ENCODE measurements at regions not wholly inside any gene's neighbourhood (a gene's known extent, or its start where the extent isn't known, plus 50 kb on each side); places are given as distances from the start of the nearest gene placed in this dataset.

GRCh38 chr1:212218065-212218464 is 67.1 kb upstream of the PPP2R5A start:
- no peak for TF ChIP-seq CTCF (IDR thresholded peaks at IDR 0.05; ENCODE audit: extremely low read depth, insufficient read depth, missing control alignments)
- no peak for DNase-seq (ENCODE audit: low spot score)
- in situ Hi-C loops (cut with MboI; ENCODE audit: low pct_unique_long_range_greater_than_20kb, low sequenced_read_pairs, unreplicated experiment) = no loop called here

GRCh38 chr1:212218911-212219310 is 66.3 kb upstream of the PPP2R5A start:
- in situ Hi-C loops (cut with MboI; ENCODE audit: low pct_unique_long_range_greater_than_20kb, low sequenced_read_pairs, unreplicated experiment) = no loop called here
- TF ChIP-seq CTCF (IDR thresholded peaks at IDR 0.05; ENCODE audit: extremely low read depth, insufficient read depth, missing control alignments) = no peak
- peak; percentile 70 for DNase-seq (ENCODE audit: low spot score)

- in situ Hi-C loops (cut with MboI; ENCODE audit: low pct_unique_long_range_greater_than_20kb, low sequenced_read_pairs, unreplicated experiment) = no loop called here
- DNase-seq (ENCODE audit: low spot score) = no peak
- TF ChIP-seq CTCF (IDR thresholded peaks at IDR 0.05; ENCODE audit: extremely low read depth, insufficient read depth, missing control alignments) = no peak
Measured at GRCh38 chr1:212219679-212220463, 65.3 kb upstream of the PPP2R5A start.

GRCh38 chr1:212221801-212222200 is 63.4 kb upstream of the PPP2R5A start:
- no peak for DNase-seq (ENCODE audit: low spot score)
- in situ Hi-C loops (cut with MboI; ENCODE audit: low pct_unique_long_range_greater_than_20kb, low sequenced_read_pairs, unreplicated experiment) = no loop called here
- no peak for TF ChIP-seq CTCF (IDR thresholded peaks at IDR 0.05; ENCODE audit: extremely low read depth, insufficient read depth, missing control alignments)

- TF ChIP-seq CTCF (IDR thresholded peaks at IDR 0.05; ENCODE audit: extremely low read depth, insufficient read depth, missing control alignments) = no peak
- in situ Hi-C loops (cut with MboI; ENCODE audit: low pct_unique_long_range_greater_than_20kb, low sequenced_read_pairs, unreplicated experiment) = no loop called here
- no peak for DNase-seq (ENCODE audit: low spot score)
Measured at GRCh38 chr1:212224102-212224501, 61.1 kb upstream of the PPP2R5A start.

- TF ChIP-seq CTCF (IDR thresholded peaks at IDR 0.05; ENCODE audit: extremely low read depth, insufficient read depth, missing control alignments) = no peak
- DNase-seq (ENCODE audit: low spot score) = no peak
- in situ Hi-C loops (cut with MboI; ENCODE audit: low pct_unique_long_range_greater_than_20kb, low sequenced_read_pairs, unreplicated experiment) = no loop called here
Measured at GRCh38 chr1:212225416-212225815, 59.8 kb upstream of the PPP2R5A start.
